ENCODE measurements at regions not wholly inside any gene's neighbourhood (a gene's known extent, or its start where the extent isn't known, plus 50 kb on each side); places are given as distances from the start of the nearest gene placed in this dataset.
"Not testable (repeated sequence)": the region's sequence is repeated elsewhere in the genome, so short reads cannot be mapped to it uniquely, and the experiment has no call there.

DNA sequence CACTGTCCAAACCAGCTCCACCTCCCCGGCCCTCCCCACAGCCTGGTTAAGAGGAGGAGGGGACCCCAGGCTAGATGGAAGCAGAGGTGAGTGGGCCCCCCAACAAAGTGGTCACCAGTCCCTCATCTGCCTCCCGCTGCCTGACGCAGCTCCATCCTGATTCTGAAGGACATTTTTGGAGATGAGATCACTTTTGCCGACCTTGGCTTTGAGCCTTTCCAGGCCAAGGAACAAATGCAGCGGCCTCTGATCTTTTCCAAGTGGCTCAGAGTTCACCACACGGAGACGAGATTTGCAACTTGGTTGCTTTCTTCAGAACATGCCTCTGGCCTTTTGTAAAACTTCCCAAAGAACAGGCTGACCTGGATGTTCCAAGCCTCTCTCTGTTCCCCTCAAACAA, 223.1 kb downstream of the NPHP4 start:
- H3K9me3 Mint-ChIP-seq = no peaks in the 10 kb centered on the region

DNA sequence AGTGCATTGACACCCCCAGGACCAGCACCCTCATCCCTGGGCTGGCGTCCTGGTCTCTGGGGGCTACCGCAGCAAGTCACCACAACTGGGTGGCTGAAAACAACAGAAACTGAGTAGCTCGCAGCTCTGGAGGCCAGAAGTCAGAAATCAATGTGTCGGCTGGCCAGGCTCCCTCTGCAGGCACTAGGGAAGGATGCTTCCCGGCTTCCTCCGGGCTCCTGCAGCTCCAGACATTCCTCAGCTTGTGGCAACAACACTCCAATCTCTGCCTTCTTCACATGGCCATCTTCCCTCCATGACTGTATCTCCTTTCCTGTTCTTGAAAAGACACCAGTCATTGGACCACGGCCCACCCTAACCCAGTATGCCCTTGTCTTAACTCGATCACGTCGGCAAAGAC, 224.2 kb downstream of the NPHP4 start:
- H3K9me3 ChIP-seq (ENCODE audit: low read depth) = no peaks in the 10 kb centered on the region
- no peak overlapping the region for H3K9ac ChIP-seq
- H3K27me3 Mint-ChIP-seq (ENCODE audit: insufficient read depth, low read depth) = peaks cover 19% of the 10 kb centered on the region
- no peaks in the 10 kb centered on the region for H3K36me3 ChIP-seq
- no peak overlapping the region for H3K4me3 ChIP-seq
- H3K27ac Mint-ChIP-seq = no peak overlapping the region
- H2AFZ ChIP-seq (replicated peaks) = no peak overlapping the region
- TF ChIP-seq, protein P1, sequence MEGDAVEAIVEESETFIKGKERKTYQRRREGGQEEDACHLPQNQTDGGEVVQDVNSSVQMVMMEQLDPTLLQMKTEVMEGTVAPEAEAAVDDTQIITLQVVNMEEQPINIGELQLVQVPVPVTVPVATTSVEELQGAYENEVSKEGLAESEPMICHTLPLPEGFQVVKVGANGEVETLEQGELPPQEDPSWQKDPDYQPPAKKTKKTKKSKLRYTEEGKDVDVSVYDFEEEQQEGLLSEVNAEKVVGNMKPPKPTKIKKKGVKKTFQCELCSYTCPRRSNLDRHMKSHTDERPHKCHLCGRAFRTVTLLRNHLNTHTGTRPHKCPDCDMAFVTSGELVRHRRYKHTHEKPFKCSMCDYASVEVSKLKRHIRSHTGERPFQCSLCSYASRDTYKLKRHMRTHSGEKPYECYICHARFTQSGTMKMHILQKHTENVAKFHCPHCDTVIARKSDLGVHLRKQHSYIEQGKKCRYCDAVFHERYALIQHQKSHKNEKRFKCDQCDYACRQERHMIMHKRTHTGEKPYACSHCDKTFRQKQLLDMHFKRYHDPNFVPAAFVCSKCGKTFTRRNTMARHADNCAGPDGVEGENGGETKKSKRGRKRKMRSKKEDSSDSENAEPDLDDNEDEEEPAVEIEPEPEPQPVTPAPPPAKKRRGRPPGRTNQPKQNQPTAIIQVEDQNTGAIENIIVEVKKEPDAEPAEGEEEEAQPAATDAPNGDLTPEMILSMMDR (IDR thresholded peaks at IDR 0.05) = peak; percentile 36
- TF ChIP-seq EZH2phosphoT487 (IDR thresholded peaks at IDR 0.05) (no peak), EZH2 (IDR thresholded peaks at IDR 0.05) (no peak)
- H3K9me3 Mint-ChIP-seq = peaks cover 5% of the 10 kb centered on the region
- H3K4me1 ChIP-seq = peaks cover 13% of the 10 kb centered on the region
- H3K4me1 Mint-ChIP-seq = peaks cover 75% of the 10 kb centered on the region
- peak; percentile 62 for DNase-seq (ENCODE audit: low spot score)
- peaks cover 12% of the 10 kb centered on the region for H3F3A ChIP-seq (ENCODE audit: low read depth)
- no peaks in the 10 kb centered on the region for H3K36me3 Mint-ChIP-seq
- H3K79me2 ChIP-seq (ENCODE audit: low read depth) = no peaks in the 10 kb centered on the region
- H3K4me2 ChIP-seq = no peak overlapping the region
- no peak overlapping the region for H3K4me3 Mint-ChIP-seq
- no peak overlapping the region for H3K27ac ChIP-seq
- H4K20me1 ChIP-seq (ENCODE audit: low read depth) = peaks cover 5% of the 10 kb centered on the region
- peaks cover 35% of the 10 kb centered on the region for H3K27me3 ChIP-seq

More for the DNA sequence above, 223.1 kb downstream of the NPHP4 start:
- H3K27me3 Mint-ChIP-seq (ENCODE audit: insufficient read depth, low read depth) = peaks cover 22% of the 10 kb centered on the region
- peaks cover 72% of the 10 kb centered on the region for H3K4me1 Mint-ChIP-seq
- Histone ChIP-seq H4K20me1 (ENCODE audit: low read depth) (peaks cover 5% of the 10 kb centered on the region), H3F3A (ENCODE audit: low read depth) (peaks cover 12% of the 10 kb centered on the region), H2AFZ (replicated peaks) (no peak overlapping the region), H3K27me3 (peaks cover 35% of the 10 kb centered on the region), H3K9ac (no peak overlapping the region), H3K36me3 (no peaks in the 10 kb centered on the region), H3K27ac (no peak overlapping the region), H3K79me2 (ENCODE audit: low read depth) (no peaks in the 10 kb centered on the region), H3K4me2 (no peak overlapping the region), H3K9me3 (ENCODE audit: low read depth) (no peaks in the 10 kb centered on the region), H3K4me1 (peaks cover 15% of the 10 kb centered on the region), H3K4me3 (no peak overlapping the region)
- peak overlapping the region; percentile 63 for H3K27ac Mint-ChIP-seq
- TF ChIP-seq, protein P1 (IDR thresholded peaks at IDR 0.05) = no peak
- TF ChIP-seq EZH2phosphoT487 (IDR thresholded peaks at IDR 0.05) (no peak), EZH2 (IDR thresholded peaks at IDR 0.05) (no peak)
- H3K36me3 Mint-ChIP-seq = no peaks in the 10 kb centered on the region
- no peak overlapping the region for H3K4me3 Mint-ChIP-seq
- no peak for DNase-seq (ENCODE audit: low spot score)

DNA sequence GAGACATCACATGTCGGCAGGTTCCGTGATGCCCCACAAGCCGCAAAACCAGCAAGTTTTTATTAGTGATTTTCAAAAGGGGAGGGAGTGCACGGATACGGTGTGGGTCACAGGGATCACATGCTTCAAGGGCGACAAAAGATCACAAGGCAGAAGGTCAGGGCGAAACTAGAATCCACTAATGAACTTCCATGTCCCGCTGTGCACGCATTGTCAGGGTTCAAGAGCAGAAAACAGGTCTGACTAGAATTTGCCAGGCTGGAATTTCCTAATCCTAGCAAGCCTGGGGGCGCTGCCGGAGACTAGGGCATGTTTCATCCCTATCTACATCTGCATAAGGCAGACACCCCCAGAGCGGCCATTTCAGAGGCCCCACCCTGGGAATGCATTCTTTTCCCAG, 225.2 kb downstream of the NPHP4 start:
- Histone ChIP-seq H3F3A (ENCODE audit: low read depth) (peaks cover 12% of the 10 kb centered on the region), H3K27me3 (peaks cover 35% of the 10 kb centered on the region), H3K4me1 (peaks cover 13% of the 10 kb centered on the region)
- not testable (repeated sequence) for H3K9ac ChIP-seq; H3K4me3 ChIP-seq; H3K27ac ChIP-seq; H3K4me2 ChIP-seq; H3K36me3 ChIP-seq; H3K9me3 ChIP-seq (ENCODE audit: low read depth); H4K20me1 ChIP-seq (ENCODE audit: low read depth); H2AFZ ChIP-seq (replicated peaks); DNase-seq (ENCODE audit: low spot score); H3K36me3 Mint-ChIP-seq; H3K79me2 ChIP-seq (ENCODE audit: low read depth); H3K9me3 Mint-ChIP-seq
- peaks cover 75% of the 10 kb centered on the region for H3K4me1 Mint-ChIP-seq
- H3K27ac Mint-ChIP-seq = peak overlapping the region; percentile 25
- peak overlapping the region; percentile 34 for H3K4me3 Mint-ChIP-seq
- H3K27me3 Mint-ChIP-seq (ENCODE audit: insufficient read depth, low read depth) = peaks cover 19% of the 10 kb centered on the region

DNA sequence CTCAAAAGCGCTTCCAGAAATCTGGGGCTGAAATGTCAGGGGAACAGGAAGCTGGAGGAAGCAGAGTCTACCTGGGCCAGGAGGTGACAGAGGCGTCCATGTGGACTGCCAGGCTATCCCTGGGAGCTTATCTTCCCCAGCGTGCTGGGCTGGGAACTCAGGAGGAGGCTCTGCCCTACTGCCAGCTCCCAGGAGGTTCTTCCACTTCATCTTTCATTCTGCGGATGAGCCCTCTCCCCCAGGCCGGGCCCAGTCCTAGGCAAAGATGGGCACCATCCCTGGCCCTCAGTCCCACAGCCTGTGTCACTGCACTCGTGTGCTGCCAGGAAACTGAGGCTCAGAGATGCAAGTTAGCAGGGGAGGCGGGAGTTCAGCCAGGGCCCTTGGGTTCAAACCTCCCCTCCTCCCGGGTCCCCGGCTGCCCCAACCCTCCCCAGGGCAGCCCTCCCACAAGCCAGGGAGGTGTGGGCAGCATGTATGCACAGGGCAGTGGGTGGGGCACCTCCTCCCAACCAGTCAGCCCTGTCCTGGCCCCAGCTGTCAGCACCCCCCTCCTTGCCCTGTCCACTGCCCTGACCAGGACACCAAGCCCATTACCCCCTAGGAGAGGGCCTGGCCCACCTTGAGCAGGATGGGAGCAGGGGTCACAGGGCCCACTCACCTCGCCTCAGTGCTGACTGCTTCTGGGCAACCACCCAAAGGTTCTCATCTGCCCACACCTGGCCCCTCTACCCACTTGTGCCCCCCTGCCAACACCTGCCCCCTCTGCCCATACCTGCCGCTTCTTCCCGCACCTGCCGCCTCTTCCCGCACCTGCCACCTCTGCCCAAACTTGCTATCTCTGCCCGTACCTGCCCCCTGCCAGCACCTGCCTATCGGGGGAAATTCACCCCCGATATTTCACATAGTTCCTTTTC, 226.0 kb downstream of the NPHP4 start:
- H3K27me3 Mint-ChIP-seq (ENCODE audit: insufficient read depth, low read depth) = peaks cover 19% of the 10 kb centered on the region
- H3K9ac ChIP-seq = no peak overlapping the region
- no peak overlapping the region for H3K27ac ChIP-seq
- H3K4me3 Mint-ChIP-seq = peak overlapping the region; percentile 34
- no peaks in the 10 kb centered on the region for H3K9me3 ChIP-seq (ENCODE audit: low read depth)
- peaks cover 5% of the 10 kb centered on the region for H3K9me3 Mint-ChIP-seq
- no peaks in the 10 kb centered on the region for H3K36me3 Mint-ChIP-seq
- peaks cover 35% of the 10 kb centered on the region for H3K27me3 ChIP-seq
- peak overlapping the region; percentile 25 for H3K27ac Mint-ChIP-seq
- DNase-seq (ENCODE audit: low spot score) = no peak
- peaks cover 70% of the 10 kb centered on the region for H3K4me1 Mint-ChIP-seq
- H3K4me3 ChIP-seq = no peak overlapping the region
- peaks cover 5% of the 10 kb centered on the region for H3F3A ChIP-seq (ENCODE audit: low read depth)
- no peak overlapping the region for H3K4me2 ChIP-seq
- H3K36me3 ChIP-seq = no peaks in the 10 kb centered on the region
- H3K4me1 ChIP-seq = peaks cover 7% of the 10 kb centered on the region
- no peak overlapping the region for H2AFZ ChIP-seq (replicated peaks)
- no peaks in the 10 kb centered on the region for H3K79me2 ChIP-seq (ENCODE audit: low read depth)
- TF ChIP-seq, protein P1 (IDR thresholded peaks at IDR 0.05) = no peak
- no peak for TF ChIP-seq EZH2phosphoT487 (IDR thresholded peaks at IDR 0.05)
- no peak for TF ChIP-seq EZH2 (IDR thresholded peaks at IDR 0.05)
- H4K20me1 ChIP-seq (ENCODE audit: low read depth) = no peaks in the 10 kb centered on the region

Data from neural progenitor cell (in vitro differentiated cells).